Kidney (tissue), 13 donors: ENCODE measurements at regions not wholly inside any gene's neighbourhood (a gene's known extent, or its start where the extent isn't known, plus 50 kb on each side); places are given as distances from the start of the nearest gene placed in this dataset.

Source experiments
- DNase-seq, 5 donors: peaks; one replicate each; pipeline ENCODE4 v3.0.0-alpha.2; 2013 to 2020
- FAIRE-seq: peaks from 2 replicates; lab custom pipeline; 2012; peaks lifted over from hg19 to GRCh38; lab: Jason Lieb, UNC
- H3K27ac ChIP-seq, 2 donors: one replicate each; pipeline ENCODE4 v1.7.0; 2013; ENCODE audit warnings: low read depth in 2 of 2, low read length in 2 of 2, inconsistent platforms in 1 of 2
- H3K27me3 ChIP-seq: one replicate; pipeline ENCODE4 v1.7.1; 2013; ENCODE audit warnings: low read length, inconsistent platforms; ENCODE audit not compliant: control insufficient read depth, insufficient read depth
- H3K36me3 ChIP-seq, 3 donors: one replicate each; pipeline versions ENCODE4 v1.7.0 to v1.7.1; 2013; ENCODE audit warnings: low read length in 3 of 3, control low read depth in 1 of 3, inconsistent platforms in 1 of 3; ENCODE audit not compliant: insufficient read depth in 3 of 3, control insufficient read depth in 2 of 3
- H3K4me1 ChIP-seq, 3 donors: one replicate each; pipeline versions ENCODE4 v1.7.0 to v1.7.1; 2013; ENCODE audit warnings: low read length in 3 of 3, inconsistent platforms in 1 of 3, low read depth in 1 of 3; ENCODE audit not compliant: control insufficient read depth in 2 of 3, insufficient read depth in 2 of 3
- H3K4me3 ChIP-seq, 3 donors: one replicate each; pipeline versions ENCODE4 v1.7.0 to v1.8.1; 2013; ENCODE audit warnings: low read length in 3 of 3, control low read depth in 1 of 3, inconsistent platforms in 1 of 3
- H3K9ac ChIP-seq, 3 donors: one replicate each; pipeline versions ENCODE4 v1.7.0 to v1.7.1; 2013; ENCODE audit warnings: low read length in 3 of 3, control low read depth in 1 of 3, inconsistent platforms in 1 of 3
- H3K9me3 ChIP-seq, 3 donors: one replicate each; pipeline versions ENCODE4 v1.7.0 to v1.7.1; 2013; ENCODE audit warnings: low read length in 3 of 3, control low read depth in 1 of 3, inconsistent platforms in 1 of 3; ENCODE audit not compliant: control insufficient read depth in 2 of 3, insufficient read depth in 1 of 3
- intact Hi-C: fragments of 100-400 bp; cut with DNase I; formaldehyde crosslinking; loops from one replicate; pipeline ENCODE4 v1.11.1; 2022
- TF ChIP-seq, protein P1 (sequence below): IDR thresholded peaks from 3 replicates; pipeline ENCODE4 v1.5.1; 2012; ENCODE audit warnings: mild to moderate bottlenecking, moderate library complexity, borderline replicate concordance; ENCODE audit not compliant: insufficient read depth; ENCODE audit errors: extremely low read depth
- donor health status: control.
- donor health status: control.
- donor health status: control.
- donor health status: control.
- donor health status: control.
- donor health status: DM: yes; HTN: yes; CAD: no.
- donor health status: Normal renal cell carcinoma (clear cell type).

DNA sequence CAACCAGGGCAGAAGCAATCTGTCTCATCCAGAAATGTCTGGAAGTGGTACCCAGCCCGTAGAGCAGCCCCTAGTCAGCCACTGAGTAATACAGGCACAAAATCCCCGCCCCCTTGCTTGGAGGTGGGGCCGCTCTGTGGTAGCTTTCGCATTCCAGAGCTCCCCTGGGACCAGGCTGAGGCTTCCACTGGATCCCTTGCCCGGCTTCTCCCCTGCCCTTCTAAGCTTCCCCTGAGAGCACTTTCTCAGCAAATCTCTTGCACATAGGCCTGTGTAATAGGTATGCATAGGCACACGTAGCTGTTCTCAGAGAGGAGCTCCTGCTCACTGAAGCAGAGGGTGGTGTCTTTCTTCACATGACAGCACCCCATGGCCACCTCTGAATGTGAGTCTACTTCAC lies 144.2 kb downstream of the BMS1 start:
- H3K36me3 ChIP-seq: no peaks in the 10 kb centered on the region

DNA sequence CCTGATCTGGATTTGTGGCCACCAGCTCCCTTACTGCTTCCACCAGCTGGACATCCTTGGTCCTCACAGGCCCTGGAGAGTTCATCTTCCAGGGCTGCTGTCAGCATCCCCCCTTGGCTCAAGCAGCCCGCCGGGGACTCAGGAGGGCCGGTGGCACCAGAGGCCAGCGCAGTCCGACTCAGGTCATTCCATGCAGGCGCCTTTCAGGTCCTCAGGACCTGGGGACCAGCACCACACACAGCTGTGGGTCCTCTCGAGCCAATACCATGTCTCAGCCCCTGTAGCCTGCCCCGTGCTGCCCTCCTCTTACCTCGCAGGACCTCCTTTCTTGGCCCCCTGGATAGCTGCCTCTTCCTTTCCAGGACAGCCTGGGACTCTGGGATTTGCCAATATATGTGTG lies 145.5 kb downstream of the BMS1 start:
- peaks cover 0 to 2% (median 0%) of the 10 kb centered on the region in 3 donors for H3K4me1 ChIP-seq
- DNase-seq (no peak), FAIRE-seq (no peak)
- no peaks in the 10 kb centered on the region for H3K27me3 ChIP-seq
- H3K9ac ChIP-seq: no peak overlapping the region
- no peak overlapping the region for H3K4me3 ChIP-seq
- TF ChIP-seq, protein P1, sequence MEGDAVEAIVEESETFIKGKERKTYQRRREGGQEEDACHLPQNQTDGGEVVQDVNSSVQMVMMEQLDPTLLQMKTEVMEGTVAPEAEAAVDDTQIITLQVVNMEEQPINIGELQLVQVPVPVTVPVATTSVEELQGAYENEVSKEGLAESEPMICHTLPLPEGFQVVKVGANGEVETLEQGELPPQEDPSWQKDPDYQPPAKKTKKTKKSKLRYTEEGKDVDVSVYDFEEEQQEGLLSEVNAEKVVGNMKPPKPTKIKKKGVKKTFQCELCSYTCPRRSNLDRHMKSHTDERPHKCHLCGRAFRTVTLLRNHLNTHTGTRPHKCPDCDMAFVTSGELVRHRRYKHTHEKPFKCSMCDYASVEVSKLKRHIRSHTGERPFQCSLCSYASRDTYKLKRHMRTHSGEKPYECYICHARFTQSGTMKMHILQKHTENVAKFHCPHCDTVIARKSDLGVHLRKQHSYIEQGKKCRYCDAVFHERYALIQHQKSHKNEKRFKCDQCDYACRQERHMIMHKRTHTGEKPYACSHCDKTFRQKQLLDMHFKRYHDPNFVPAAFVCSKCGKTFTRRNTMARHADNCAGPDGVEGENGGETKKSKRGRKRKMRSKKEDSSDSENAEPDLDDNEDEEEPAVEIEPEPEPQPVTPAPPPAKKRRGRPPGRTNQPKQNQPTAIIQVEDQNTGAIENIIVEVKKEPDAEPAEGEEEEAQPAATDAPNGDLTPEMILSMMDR: no peak
- H3K36me3 ChIP-seq: no peaks in the 10 kb centered on the region
- intact Hi-C loops: no loop called here
- no peaks in the 10 kb centered on the region for H3K9me3 ChIP-seq
- no peak overlapping the region for H3K27ac ChIP-seq

More for the DNA sequence above, 144.2 kb downstream of the BMS1 start:
- H3K4me1 ChIP-seq: no peaks in the 10 kb centered on the region
- H3K9me3 ChIP-seq: no peaks in the 10 kb centered on the region
- peak in 3 of 5 donors; percentile 53 to 70 (median 58) for DNase-seq
- H3K27ac ChIP-seq: no peak overlapping the region
- no peak for FAIRE-seq
- no peak overlapping the region for H3K9ac ChIP-seq
- intact Hi-C loops: no loop called here
- no peak overlapping the region for H3K4me3 ChIP-seq
- TF ChIP-seq, protein P1: no peak
- H3K27me3 ChIP-seq: no peaks in the 10 kb centered on the region

DNA sequence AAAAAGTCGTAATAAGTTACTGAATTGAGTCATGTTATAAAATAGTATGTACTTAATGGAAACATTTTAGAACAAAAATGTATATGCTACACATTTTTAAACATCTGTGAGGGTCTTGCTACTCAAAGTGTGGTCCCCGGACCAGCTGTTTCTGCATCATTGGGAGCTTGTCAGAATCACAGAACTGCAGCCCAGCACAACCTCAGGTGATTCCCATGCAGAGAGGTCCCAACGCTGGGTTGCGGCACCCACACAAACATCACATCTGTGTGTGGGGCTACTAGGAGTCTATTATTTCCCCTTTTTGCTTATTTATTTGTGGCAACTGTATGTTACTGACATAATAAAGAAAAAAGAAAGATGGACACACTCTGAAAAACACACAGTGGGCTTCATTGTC lies 146.6 kb downstream of the BMS1 start:
- Histone ChIP-seq H3K36me3 (no peaks in the 10 kb centered on the region), H3K4me3 (no peak overlapping the region), H3K9me3 (no peaks in the 10 kb centered on the region), H3K27me3 (no peaks in the 10 kb centered on the region), H3K27ac (no peak overlapping the region), H3K9ac (no peak overlapping the region), H3K4me1 (peaks cover 0 to 8% (median 0%) of the 10 kb centered on the region in 3 donors)
- no peak for FAIRE-seq
- no peak for DNase-seq
- intact Hi-C loops: no loop called here
- TF ChIP-seq, protein P1: no peak

DNA sequence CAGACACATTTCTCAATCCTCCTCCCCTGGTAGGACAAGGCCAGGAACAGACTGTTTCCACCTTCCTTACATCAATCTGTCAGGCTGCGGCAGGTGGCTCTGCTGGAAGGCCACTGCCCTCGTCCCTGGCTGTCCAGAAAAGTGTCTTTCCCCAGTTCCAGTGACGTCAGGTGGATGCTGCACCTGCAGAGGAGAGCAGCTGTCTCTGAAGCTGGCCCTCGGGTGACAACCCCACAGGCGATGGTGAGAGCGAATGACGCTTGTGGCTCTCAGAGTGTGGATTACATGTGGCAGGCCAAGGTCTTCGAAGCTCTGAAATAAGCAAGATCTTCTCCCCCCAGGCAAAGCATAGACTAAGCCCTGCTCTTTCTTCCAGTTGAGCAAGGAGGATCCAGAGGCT lies 146.9 kb upstream of the RET start:
- FAIRE-seq (no peak), DNase-seq (peak in 1 of 5 donors; percentile 24)
- peaks cover 0 to 8% (median 0%) of the 10 kb centered on the region in 3 donors for H3K4me1 ChIP-seq
- no peak overlapping the region for H3K27ac ChIP-seq
- intact Hi-C loops: no loop called here
- H3K36me3 ChIP-seq: no peaks in the 10 kb centered on the region
- no peaks in the 10 kb centered on the region for H3K9me3 ChIP-seq
- no peaks in the 10 kb centered on the region for H3K27me3 ChIP-seq
- TF ChIP-seq, protein P1: no peak
- H3K9ac ChIP-seq: no peak overlapping the region
- H3K4me3 ChIP-seq: no peak overlapping the region
